Limb (tissue), 2 donors: ENCODE measurements at regions not wholly inside any gene's neighbourhood (a gene's known extent, or its start where the extent isn't known, plus 50 kb on each side); places are given as distances from the start of the nearest gene placed in this dataset.
"Not testable (repeated sequence)": the region's sequence is repeated elsewhere in the genome, so short reads cannot be mapped to it uniquely, and the experiment has no call there.

Experiments
- DNase-seq, 2 donors: peaks; one replicate each; pipeline ENCODE4 v3.0.0-alpha.2; 2016; ENCODE audit errors: extremely low spot score in 2 of 2

- no peak for DNase-seq
These were observed 405.9 kb upstream of the MAGEB16 start for GRCh38 chrX:35392232-35392631.

- no peak for DNase-seq
These were observed 391.8 kb upstream of the MAGEB16 start for GRCh38 chrX:35406386-35406785.

- no peak for DNase-seq
These were observed 381.4 kb upstream of the MAGEB16 start for GRCh38 chrX:35416782-35417181.

- no peak for DNase-seq
These were observed 366.1 kb upstream of the MAGEB16 start for GRCh38 chrX:35432056-35432455.

GRCh38 chrX:35439034-35439660 lies 359.0 kb upstream of the MAGEB16 start:
- DNase-seq: no peak

GRCh38 chrX:35439692-35440091 lies 358.4 kb upstream of the MAGEB16 start:
- no peak for DNase-seq

GRCh38 chrX:35442421-35442820 lies 355.7 kb upstream of the MAGEB16 start:
- DNase-seq: no peak

- DNase-seq: not testable (repeated sequence)
These were observed 355.0 kb upstream of the MAGEB16 start for GRCh38 chrX:35443091-35443582.

- DNase-seq: no peak
These were observed 353.3 kb upstream of the MAGEB16 start for GRCh38 chrX:35444671-35445355.

- no peak for DNase-seq
These were observed 352.2 kb upstream of the MAGEB16 start for GRCh38 chrX:35445912-35446311.

GRCh38 chrX:35456891-35457290 lies 341.3 kb upstream of the MAGEB16 start:
- no peak for DNase-seq

GRCh38 chrX:35458142-35458541 lies 340.0 kb upstream of the MAGEB16 start:
- no peak for DNase-seq

GRCh38 chrX:35461164-35461563 lies 337.0 kb upstream of the MAGEB16 start:
- no peak for DNase-seq

GRCh38 chrX:35496671-35497070 lies 301.5 kb upstream of the MAGEB16 start:
- DNase-seq: not testable (repeated sequence)

GRCh38 chrX:35497453-35497852 lies 300.7 kb upstream of the MAGEB16 start:
- DNase-seq: not testable (repeated sequence)

- no peak for DNase-seq
These were observed 298.9 kb upstream of the MAGEB16 start for GRCh38 chrX:35499071-35499862.

- DNase-seq: no peak
These were observed 290.4 kb upstream of the MAGEB16 start for GRCh38 chrX:35507701-35508100.

- not testable (repeated sequence) for DNase-seq
These were observed 250.1 kb upstream of the MAGEB16 start for GRCh38 chrX:35548003-35548402.

GRCh38 chrX:35557916-35558315 lies 240.2 kb upstream of the MAGEB16 start:
- DNase-seq: no peak

GRCh38 chrX:35561985-35562384 lies 236.2 kb upstream of the MAGEB16 start:
- no peak for DNase-seq

GRCh38 chrX:35562395-35562794 lies 235.7 kb upstream of the MAGEB16 start:
- DNase-seq: no peak

- no peak for DNase-seq
These were observed 207.9 kb upstream of the MAGEB16 start for GRCh38 chrX:35590210-35590609.
